GM12878 (cell line): ENCODE measurements at regions not wholly inside any gene's neighbourhood (a gene's known extent, or its start where the extent isn't known, plus 50 kb on each side); places are given as distances from the start of the nearest gene placed in this dataset.

Experiments used
- ATAC-seq: fragments of 200-7000 bp; cut with Tn5 transposase; 3 replicates; pipeline ENCODE4 v1.9.1; 2020; ENCODE audit warnings: mild to moderate bottlenecking, moderate library complexity
- BruUV-seq: library from RNA; stranded (reverse); fragments of 400-500 nt; replicated peaks from 2 replicates; lab custom pipeline; 2021; lab: Mats Ljungman, UMichigan
- CTCF ChIA-PET: fragments of 300-600 bp; sonication (Branson Sonifier 250); formaldehyde crosslinking; extraction: SDS; loops from one replicate; lab custom pipeline; 2021; ENCODE audit warnings: inconsistent platforms; lab: Yijun Ruan, JAX
- POLR2A ChIA-PET: fragments of 350-600 bp; formaldehyde crosslinking; extraction: SDS; loops from one replicate; lab custom pipeline; 2021; ENCODE audit warnings: inconsistent platforms; lab: Charles Lee
- RAD21 ChIA-PET: fragments of 300-600 bp; sonication (Branson Sonifier 250); formaldehyde crosslinking; loops from one replicate; lab custom pipeline; 2023; ENCODE audit warnings: antibody characterized with exemption; ENCODE audit not compliant: unreplicated experiment; lab: Charles Lee
- SMC1A ChIA-PET: fragments of 300-600 bp; sonication (Branson Sonifier 250); formaldehyde crosslinking; loops from one replicate; lab custom pipeline; 2023; ENCODE audit not compliant: unreplicated experiment, uncharacterized antibody; lab: Charles Lee
- DNase-seq: peaks from one replicate; pipeline ENCODE4 v3.0.0-alpha.2; 2011; ENCODE audit warnings: low read depth, low spot score
- FAIRE-seq: peaks from 3 replicates; lab custom pipeline; 2011; peaks lifted over from hg19 to GRCh38; lab: Jason Lieb, UNC
- H2AFZ ChIP-seq: 2 replicates; pipeline ENCODE4 v1.6.0; 2011; ENCODE audit warnings: low read depth, low read length, control low read depth; ENCODE audit not compliant: control insufficient read depth
- H3K27ac ChIP-seq: 2 replicates; pipeline ENCODE4 v1.5.1; 2011; ENCODE audit warnings: control low read depth; ENCODE audit not compliant: control insufficient read depth, insufficient read depth
- H3K27me3 ChIP-seq, 2 experiments: replicated peaks in 1 of 2; 2 replicates each; pipeline versions ENCODE4 v1.6.0 to v1.6.1; 2011; ENCODE audit warnings: low read length in 1 of 2; ENCODE audit not compliant: control insufficient read depth in 2 of 2, insufficient read depth in 2 of 2
- H3K36me3 ChIP-seq, 2 experiments: 2 replicates each; pipeline ENCODE4 v1.5.1; 2011; ENCODE audit warnings: low read length in 1 of 2; ENCODE audit not compliant: control insufficient read depth in 2 of 2, insufficient read depth in 2 of 2
- H3K4me1 ChIP-seq: 2 replicates; pipeline ENCODE4 v1.6.1; 2011; ENCODE audit warnings: mild to moderate bottlenecking, low read length, moderate library complexity, mixed read lengths; ENCODE audit not compliant: control insufficient read depth, insufficient read depth
- H3K4me2 ChIP-seq: 2 replicates; pipeline ENCODE4 v1.6.0; 2011; ENCODE audit warnings: control low read depth; ENCODE audit not compliant: control insufficient read depth, insufficient read depth
- H3K4me3 ChIP-seq: fragments of 200-600 bp; sonication (generic); 2 replicates; pipeline ENCODE4 v1.5.1; 2016
- H3K79me2 ChIP-seq: 2 replicates; pipeline ENCODE4 v1.6.0; 2011; ENCODE audit warnings: low read length; ENCODE audit not compliant: control insufficient read depth, insufficient read depth
- H3K9ac ChIP-seq: 2 replicates; pipeline ENCODE4 v1.8.0; 2011; ENCODE audit warnings: low read length, control low read depth, mixed read lengths; ENCODE audit not compliant: control insufficient read depth, insufficient read depth
- H3K9me3 ChIP-seq: replicated peaks from 3 replicates; pipeline ENCODE4 v1.5.1; 2011; ENCODE audit warnings: mild to moderate bottlenecking, low read length; ENCODE audit not compliant: control insufficient read depth, insufficient read depth
- H4K20me1 ChIP-seq: 2 replicates; pipeline ENCODE4 v1.6.0; 2011; ENCODE audit not compliant: control insufficient read depth, insufficient read depth
- CBX3 ChIP-seq: fragments of 200-600 bp; sonication (generic); IDR thresholded peaks from 2 replicates; pipeline ENCODE4 v1.6.1; 2016; ENCODE audit warnings: low read depth, borderline replicate concordance
- CBX5 ChIP-seq: sonication (generic); IDR thresholded peaks from 2 replicates; pipeline ENCODE4 v1.6.1; 2016; ENCODE audit warnings: low read depth, moderate library complexity, mild to moderate bottlenecking, inconsistent platforms
- CHD4 ChIP-seq: fragments of 200-600 bp; sonication (generic); IDR thresholded peaks from 2 replicates; pipeline ENCODE4 v1.6.1; 2016; ENCODE audit warnings: mild to moderate bottlenecking
- EGR1 ChIP-seq, 2 experiments: IDR thresholded peaks; 1 replicate in 1 of 2; 2 replicates in 1 of 2; pipeline ENCODE4 v1.6.1; 2011 to 2012; ENCODE audit warnings: low read depth in 2 of 2, low read length in 2 of 2, borderline replicate concordance in 1 of 2, mild to moderate bottlenecking in 1 of 2, moderate library complexity in 1 of 2
- GABPA ChIP-seq: IDR thresholded peaks from 2 replicates; pipeline ENCODE4 v1.6.1; 2014; ENCODE audit warnings: antibody characterized with exemption, low read depth, mild to moderate bottlenecking, inconsistent platforms
- HCFC1 ChIP-seq: fragments of 150-350 bp; IDR thresholded peaks from 2 replicates; pipeline ENCODE4 v1.6.1; 2014; ENCODE audit warnings: low read length
- HDAC2 ChIP-seq: fragments of 200-600 bp; sonication (generic); IDR thresholded peaks from 2 replicates; pipeline ENCODE4 v1.6.1; 2017
- NR2C2 ChIP-seq: IDR thresholded peaks from 2 replicates; pipeline ENCODE4 v1.6.1; 2011; ENCODE audit warnings: borderline replicate concordance, low read depth; ENCODE audit not compliant: control insufficient read depth, insufficient read length
- PAX8 ChIP-seq: fragments of 450-650 bp; IDR thresholded peaks from 2 replicates; pipeline ENCODE4 v1.6.1; 2017; ENCODE audit warnings: mild to moderate bottlenecking, moderate library complexity
- RELB ChIP-seq: fragments of 450-650 bp; IDR thresholded peaks from 2 replicates; pipeline ENCODE4 v1.6.1; 2017; ENCODE audit warnings: low read depth, mild to moderate bottlenecking, moderate library complexity
- SMAD1 ChIP-seq: fragments of 450-650 bp; IDR thresholded peaks from 2 replicates; pipeline ENCODE4 v1.6.1; 2018; ENCODE audit warnings: mild to moderate bottlenecking, low read depth; ENCODE audit not compliant: partially characterized antibody
- ZSCAN29 ChIP-seq: fragments of 450-650 bp; IDR thresholded peaks from 2 replicates; pipeline ENCODE4 v1.6.1; 2017; ENCODE audit warnings: mild to moderate bottlenecking, moderate library complexity
- WGBS: methylation state at CpG from one replicate; pipeline ENCODE4 v1.1.6; 2016; ENCODE audit warnings: low lambda C conversion rate; ENCODE audit not compliant: insufficient replicate concordance, insufficient coverage; ENCODE audit errors: missing lambda C conversion rate; 5-methylcytosine and 5-hydroxymethylcytosine counted together
- in situ Hi-C: fragments of 300-500 bp; cut with MboI; formaldehyde crosslinking; loops from 9 replicates; pipeline ENCODE4 v1.14.3; 2018; ENCODE audit warnings: mixed read lengths
- intact Hi-C: fragments of 100-400 bp; cut with micrococcal nuclease; formaldehyde crosslinking; loops from one replicate; pipeline ENCODE4 v1.14.2; 2022; ENCODE audit not compliant: unreplicated experiment
- TF ChIP-seq, protein P1 (sequence below): IDR thresholded peaks from 2 replicates; pipeline ENCODE4 v1.6.1; 2011; ENCODE audit warnings: borderline replicate concordance, low read depth, mild to moderate bottlenecking, moderate library complexity, low read length; ENCODE audit not compliant: insufficient read depth, poor library complexity, severe bottlenecking
- TF ChIP-seq, protein P2 (sequence below): fragments of 450-650 bp; IDR thresholded peaks from 2 replicates; pipeline ENCODE4 v1.6.1; 2018; ENCODE audit warnings: borderline replicate concordance, mild to moderate bottlenecking; ENCODE audit not compliant: partially characterized antibody

DNA sequence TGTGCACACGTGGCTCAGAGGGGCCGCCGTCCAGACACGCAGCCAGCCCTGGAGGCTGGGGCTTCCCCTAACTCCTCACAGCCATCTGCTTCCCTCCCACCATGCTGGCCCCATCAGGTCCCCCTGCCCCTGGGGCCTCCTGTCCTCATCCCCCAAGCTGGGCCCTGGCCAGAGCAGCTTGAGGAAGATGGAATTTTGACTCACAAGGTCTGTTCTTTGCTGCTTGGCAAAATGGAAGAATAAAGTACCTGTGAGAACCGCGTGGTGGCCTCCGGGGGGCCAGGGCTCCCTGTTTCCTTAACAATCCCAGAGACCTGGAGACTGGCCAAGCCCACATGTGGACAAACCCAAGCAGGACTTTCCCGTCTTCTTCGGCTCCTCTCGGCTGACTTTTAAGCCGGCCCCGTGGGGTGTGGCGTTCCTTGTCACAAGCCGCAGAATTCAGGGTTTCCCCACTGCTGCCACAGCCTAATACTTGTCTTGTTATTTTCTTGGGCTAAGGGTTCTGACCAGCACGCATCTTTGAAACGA lies 872.8 kb downstream of the BRD1 start:
- no peak for ATAC-seq
- BruUV-seq = no TSS peak
- H3K4me1 ChIP-seq = no peaks in the 10 kb centered on the region
- WGBS = 68% methylated on average over 16 of the region's 16 CpGs
- in situ Hi-C loops = no loop called here
- H3K4me3 ChIP-seq = no peak overlapping the region
- ChIA-PET RAD21 (no interaction called here), SMC1A (no interaction called here), CTCF (no interaction called here), POLR2A (no interaction called here)
- H3K27me3 ChIP-seq = no peaks in the 10 kb centered on the region
- no peak overlapping the region for H3K4me2 ChIP-seq
- intact Hi-C loops = no loop called here
- H3K27ac ChIP-seq = no peak overlapping the region
- no peak overlapping the region for H2AFZ ChIP-seq
- TF ChIP-seq CBX3 (no peak), CBX5 (no peak), PAX8 (no peak), SMAD1 (no peak), GABPA (no peak), EGR1 (IDR thresholded peaks at IDR 0.05; ENCODE audit: borderline replicate concordance in 1 of 2, low read depth in 2 of 2, low read length in 2 of 2) (no peak), NR2C2 (no peak), CHD4 (no peak), RELB (no peak), ZSCAN29 (no peak), HCFC1 (no peak), HDAC2 (no peak)
- TF ChIP-seq, protein P1, sequence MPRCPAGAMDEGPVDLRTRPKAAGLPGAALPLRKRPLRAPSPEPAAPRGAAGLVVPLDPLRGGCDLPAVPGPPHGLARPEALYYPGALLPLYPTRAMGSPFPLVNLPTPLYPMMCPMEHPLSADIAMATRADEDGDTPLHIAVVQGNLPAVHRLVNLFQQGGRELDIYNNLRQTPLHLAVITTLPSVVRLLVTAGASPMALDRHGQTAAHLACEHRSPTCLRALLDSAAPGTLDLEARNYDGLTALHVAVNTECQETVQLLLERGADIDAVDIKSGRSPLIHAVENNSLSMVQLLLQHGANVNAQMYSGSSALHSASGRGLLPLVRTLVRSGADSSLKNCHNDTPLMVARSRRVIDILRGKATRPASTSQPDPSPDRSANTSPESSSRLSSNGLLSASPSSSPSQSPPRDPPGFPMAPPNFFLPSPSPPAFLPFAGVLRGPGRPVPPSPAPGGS = no peak
- TF ChIP-seq, protein P2, sequence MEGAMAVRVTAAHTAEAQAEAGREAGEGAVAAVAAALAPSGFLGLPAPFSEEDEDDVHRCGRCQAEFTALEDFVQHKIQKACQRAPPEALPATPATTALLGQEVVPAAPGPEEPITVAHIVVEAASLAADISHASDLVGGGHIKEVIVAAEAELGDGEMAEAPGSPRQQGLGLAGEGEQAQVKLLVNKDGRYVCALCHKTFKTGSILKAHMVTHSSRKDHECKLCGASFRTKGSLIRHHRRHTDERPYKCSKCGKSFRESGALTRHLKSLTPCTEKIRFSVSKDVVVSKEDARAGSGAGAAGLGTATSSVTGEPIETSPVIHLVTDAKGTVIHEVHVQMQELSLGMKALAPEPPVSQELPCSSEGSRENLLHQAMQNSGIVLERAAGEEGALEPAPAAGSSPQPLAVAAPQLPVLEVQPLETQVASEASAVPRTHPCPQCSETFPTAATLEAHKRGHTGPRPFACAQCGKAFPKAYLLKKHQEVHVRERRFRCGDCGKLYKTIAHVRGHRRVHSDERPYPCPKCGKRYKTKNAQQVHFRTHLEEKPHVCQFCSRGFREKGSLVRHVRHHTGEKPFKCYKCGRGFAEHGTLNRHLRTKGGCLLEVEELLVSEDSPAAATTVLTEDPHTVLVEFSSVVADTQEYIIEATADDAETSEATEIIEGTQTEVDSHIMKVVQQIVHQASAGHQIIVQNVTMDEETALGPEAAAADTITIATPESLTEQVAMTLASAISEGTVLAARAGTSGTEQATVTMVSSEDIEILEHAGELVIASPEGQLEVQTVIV = no peak
- FAIRE-seq = no peak
- H4K20me1 ChIP-seq = no peaks in the 10 kb centered on the region
- H3K9ac ChIP-seq = no peak overlapping the region
- H3K79me2 ChIP-seq = no peaks in the 10 kb centered on the region
- no peak for DNase-seq
- H3K9me3 ChIP-seq = no peaks in the 10 kb centered on the region; the same call in 2 of the 3 replicates
- H3K36me3 ChIP-seq = no peaks in the 10 kb centered on the region
